ENCODE measurements at regions not wholly inside any gene's neighbourhood (a gene's known extent, or its start where the extent isn't known, plus 50 kb on each side); places are given as distances from the start of the nearest gene placed in this dataset.

- TF ChIP-seq POLR2AphosphoS5 (IDR thresholded peaks at IDR 0.05; ENCODE audit: low read depth, low read length) (no peak), SIN3A (IDR thresholded peaks at IDR 0.05; ENCODE audit: borderline replicate concordance, insufficient read depth, low read length) (no peak)
- TF ChIP-seq, protein P1, sequence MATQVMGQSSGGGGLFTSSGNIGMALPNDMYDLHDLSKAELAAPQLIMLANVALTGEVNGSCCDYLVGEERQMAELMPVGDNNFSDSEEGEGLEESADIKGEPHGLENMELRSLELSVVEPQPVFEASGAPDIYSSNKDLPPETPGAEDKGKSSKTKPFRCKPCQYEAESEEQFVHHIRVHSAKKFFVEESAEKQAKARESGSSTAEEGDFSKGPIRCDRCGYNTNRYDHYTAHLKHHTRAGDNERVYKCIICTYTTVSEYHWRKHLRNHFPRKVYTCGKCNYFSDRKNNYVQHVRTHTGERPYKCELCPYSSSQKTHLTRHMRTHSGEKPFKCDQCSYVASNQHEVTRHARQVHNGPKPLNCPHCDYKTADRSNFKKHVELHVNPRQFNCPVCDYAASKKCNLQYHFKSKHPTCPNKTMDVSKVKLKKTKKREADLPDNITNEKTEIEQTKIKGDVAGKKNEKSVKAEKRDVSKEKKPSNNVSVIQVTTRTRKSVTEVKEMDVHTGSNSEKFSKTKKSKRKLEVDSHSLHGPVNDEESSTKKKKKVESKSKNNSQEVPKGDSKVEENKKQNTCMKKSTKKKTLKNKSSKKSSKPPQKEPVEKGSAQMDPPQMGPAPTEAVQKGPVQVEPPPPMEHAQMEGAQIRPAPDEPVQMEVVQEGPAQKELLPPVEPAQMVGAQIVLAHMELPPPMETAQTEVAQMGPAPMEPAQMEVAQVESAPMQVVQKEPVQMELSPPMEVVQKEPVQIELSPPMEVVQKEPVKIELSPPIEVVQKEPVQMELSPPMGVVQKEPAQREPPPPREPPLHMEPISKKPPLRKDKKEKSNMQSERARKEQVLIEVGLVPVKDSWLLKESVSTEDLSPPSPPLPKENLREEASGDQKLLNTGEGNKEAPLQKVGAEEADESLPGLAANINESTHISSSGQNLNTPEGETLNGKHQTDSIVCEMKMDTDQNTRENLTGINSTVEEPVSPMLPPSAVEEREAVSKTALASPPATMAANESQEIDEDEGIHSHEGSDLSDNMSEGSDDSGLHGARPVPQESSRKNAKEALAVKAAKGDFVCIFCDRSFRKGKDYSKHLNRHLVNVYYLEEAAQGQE (IDR thresholded peaks at IDR 0.05; ENCODE audit: insufficient read depth in 1 of 2, low read depth in 2 of 2, low read length in 2 of 2), result no peak
These were observed 202.0 kb upstream of the GRID2 start for GRCh38 chr4:92101737-92102172.
